GM21529 (cell line): ENCODE measurements at regions not wholly inside any gene's neighbourhood (a gene's known extent, or its start where the extent isn't known, plus 50 kb on each side); places are given as distances from the start of the nearest gene placed in this dataset.
A peak's percentile ranks its signal among the peaks of the same experiment; 100 is the strongest.
"Not testable (repeated sequence)": the region's sequence is repeated elsewhere in the genome, so short reads cannot be mapped to it uniquely, and the experiment has no call there.

Experiments used
- ATAC-seq: cut with Tn5 transposase; IDR thresholded peaks from one replicate; pipeline ENCODE4 v1.9.1; 2021; ENCODE audit not compliant: unreplicated experiment

- no peak for ATAC-seq
These were observed 56.1 kb upstream of the TMEM132D start for GRCh38 chr12:129959889-129960288.

- ATAC-seq: no peak
These were observed 57.3 kb upstream of the TMEM132D start for GRCh38 chr12:129961091-129961490.

- no peak for ATAC-seq
These were observed 58.0 kb upstream of the TMEM132D start for GRCh38 chr12:129961856-129962255.

GRCh38 chr12:129964300-129964699, 60.5 kb upstream of the TMEM132D start:
- no peak for ATAC-seq

- no peak for ATAC-seq
These were observed 61.1 kb upstream of the TMEM132D start for GRCh38 chr12:129964826-129965457.

- no peak for ATAC-seq
These were observed 62.5 kb upstream of the TMEM132D start for GRCh38 chr12:129966146-129966995.

GRCh38 chr12:129971721-129972120, 67.9 kb upstream of the TMEM132D start:
- ATAC-seq: no peak

- ATAC-seq: no peak
These were observed 69.6 kb upstream of the TMEM132D start for GRCh38 chr12:129973236-129973961.

- no peak for ATAC-seq
These were observed 80.3 kb upstream of the TMEM132D start for GRCh38 chr12:129984106-129984505.

- ATAC-seq: no peak
These were observed 84.0 kb upstream of the TMEM132D start for GRCh38 chr12:129987841-129988240.

GRCh38 chr12:129994634-129995033, 90.8 kb upstream of the TMEM132D start:
- ATAC-seq: no peak

GRCh38 chr12:129997239-129997638, 93.4 kb upstream of the TMEM132D start:
- ATAC-seq: no peak

GRCh38 chr12:130004310-130004877, 100.6 kb upstream of the TMEM132D start:
- ATAC-seq: not testable (repeated sequence)

- no peak for ATAC-seq
These were observed 103.9 kb upstream of the TMEM132D start for GRCh38 chr12:130007771-130008170.

GRCh38 chr12:130008241-130008640, 104.4 kb upstream of the TMEM132D start:
- ATAC-seq: no peak

GRCh38 chr12:130009961-130010360, 106.1 kb upstream of the TMEM132D start:
- no peak for ATAC-seq

GRCh38 chr12:130011611-130012385, 108.0 kb upstream of the TMEM132D start:
- no peak for ATAC-seq

- ATAC-seq: peak; percentile 62
These were observed 110.1 kb upstream of the TMEM132D start for GRCh38 chr12:130013771-130014484.

GRCh38 chr12:130014485-130014807, 110.6 kb upstream of the TMEM132D start:
- ATAC-seq: no peak

GRCh38 chr12:130016194-130016593, 112.4 kb upstream of the TMEM132D start:
- no peak for ATAC-seq
